GM18517 (cell line): ENCODE measurements at regions not wholly inside any gene's neighbourhood (a gene's known extent, or its start where the extent isn't known, plus 50 kb on each side); places are given as distances from the start of the nearest gene placed in this dataset.

Experiments used
- ATAC-seq: cut with Tn5 transposase; IDR thresholded peaks from one replicate; pipeline ENCODE4 v1.9.1; 2021; ENCODE audit warnings: mild to moderate bottlenecking, moderate library complexity; ENCODE audit not compliant: unreplicated experiment

DNA sequence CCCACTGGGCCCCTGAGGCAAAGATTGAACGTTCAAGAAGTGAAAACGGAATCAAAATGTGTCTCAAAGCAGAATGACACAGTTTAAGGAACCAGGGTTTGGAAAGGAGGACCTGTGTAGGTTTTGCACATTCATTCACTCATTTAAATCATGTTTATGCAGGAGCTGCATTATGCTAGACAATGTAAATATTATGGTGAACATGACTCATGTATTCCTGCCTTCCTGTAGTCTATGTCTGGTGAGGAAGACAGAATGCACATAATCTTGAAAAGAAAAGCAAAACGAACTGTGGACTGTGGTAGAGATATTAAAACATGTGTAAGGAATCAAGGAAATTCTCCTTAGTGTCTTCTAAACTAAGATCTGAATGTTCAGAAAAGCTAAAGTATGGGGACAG, 311.8 kb upstream of the SMIM31 start:
- ATAC-seq, result no peak

DNA sequence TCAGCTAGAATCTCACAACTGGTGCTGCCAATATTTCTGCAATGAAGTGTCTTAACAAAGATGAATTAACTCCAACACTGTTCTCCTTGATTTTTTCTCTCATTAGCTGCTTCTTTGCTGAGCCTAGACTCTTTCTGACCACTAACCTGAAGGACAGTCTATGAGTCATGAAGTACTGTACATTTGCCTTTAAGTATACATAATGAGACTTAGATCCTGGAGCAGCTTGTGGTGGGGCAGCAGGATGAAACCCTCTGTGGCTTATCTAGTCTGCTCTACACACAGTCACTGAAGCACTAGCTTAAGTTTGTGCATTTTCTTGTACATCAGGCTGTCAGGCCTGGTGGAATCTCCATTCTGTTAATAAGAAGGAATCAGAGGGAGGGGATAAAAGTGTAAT, 307.4 kb upstream of the SMIM31 start:
- no peak for ATAC-seq

DNA sequence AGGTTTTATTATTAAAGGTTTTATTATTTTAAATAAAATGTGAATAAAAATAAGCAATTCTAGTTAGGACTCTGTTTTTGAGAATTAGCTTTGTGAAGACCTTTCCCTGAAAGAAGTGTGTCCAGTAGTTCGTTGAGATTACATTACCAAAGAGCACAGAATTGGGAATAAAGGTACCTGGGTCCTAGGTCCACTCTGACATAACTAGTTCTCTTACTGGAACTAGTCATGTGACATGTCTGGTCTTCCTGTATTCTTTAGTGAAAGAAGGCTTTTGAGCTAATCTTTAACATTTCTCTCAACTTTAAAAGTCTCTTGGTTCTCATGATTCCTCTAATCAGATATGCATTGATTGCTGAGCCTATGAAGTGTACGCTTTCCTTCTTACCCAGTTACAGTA, 292.0 kb upstream of the SMIM31 start:
- ATAC-seq, result no peak

DNA sequence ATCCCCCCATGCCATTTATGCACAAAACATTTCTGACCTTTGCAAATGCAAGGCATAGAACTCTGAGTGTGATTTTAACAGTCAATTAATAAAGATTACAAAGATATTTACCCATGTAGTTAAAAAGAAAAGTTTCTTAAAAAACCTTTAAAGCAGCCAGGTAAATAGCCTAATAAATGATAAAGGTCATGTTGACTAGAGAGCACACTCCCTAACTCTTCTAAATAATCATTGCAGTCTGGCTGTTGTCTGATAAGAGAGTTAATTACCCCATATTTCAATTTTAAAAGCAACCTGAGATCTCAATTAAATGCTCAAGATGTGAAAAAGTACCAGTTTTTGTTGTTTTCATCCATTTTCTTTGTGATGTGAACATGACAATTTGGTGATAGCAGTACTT, 291.5 kb upstream of the SMIM31 start:
- ATAC-seq, result no peak

DNA sequence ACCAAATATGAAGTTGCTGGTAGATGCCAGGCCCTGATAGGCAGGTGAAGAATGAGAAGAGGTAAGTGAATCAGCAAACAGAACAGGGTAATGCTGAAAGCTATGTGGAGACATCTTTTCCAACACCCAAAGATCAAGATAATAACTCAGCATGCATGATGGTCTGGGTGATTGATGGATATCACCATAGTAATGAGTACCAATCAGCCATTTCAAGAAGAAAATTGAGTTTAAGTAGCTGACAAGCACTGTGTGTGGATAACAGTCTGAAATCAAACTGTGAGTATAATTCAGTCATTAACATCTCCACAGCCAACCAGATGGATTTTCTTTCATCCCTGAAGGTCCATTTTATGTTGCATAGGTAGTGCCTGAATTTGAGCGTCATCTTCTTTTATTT, 289.6 kb upstream of the SMIM31 start:
- ATAC-seq, result no peak

- ATAC-seq, result no peak
Measured at GRCh38 chr4:164467493-164467892, 286.4 kb upstream of the SMIM31 start.

GRCh38 chr4:164481306-164482091, 272.4 kb upstream of the SMIM31 start:
- ATAC-seq, result no peak

GRCh38 chr4:164482092-164482404, 271.9 kb upstream of the SMIM31 start:
- no peak for ATAC-seq

GRCh38 chr4:164482758-164483157, 271.2 kb upstream of the SMIM31 start:
- no peak for ATAC-seq

DNA sequence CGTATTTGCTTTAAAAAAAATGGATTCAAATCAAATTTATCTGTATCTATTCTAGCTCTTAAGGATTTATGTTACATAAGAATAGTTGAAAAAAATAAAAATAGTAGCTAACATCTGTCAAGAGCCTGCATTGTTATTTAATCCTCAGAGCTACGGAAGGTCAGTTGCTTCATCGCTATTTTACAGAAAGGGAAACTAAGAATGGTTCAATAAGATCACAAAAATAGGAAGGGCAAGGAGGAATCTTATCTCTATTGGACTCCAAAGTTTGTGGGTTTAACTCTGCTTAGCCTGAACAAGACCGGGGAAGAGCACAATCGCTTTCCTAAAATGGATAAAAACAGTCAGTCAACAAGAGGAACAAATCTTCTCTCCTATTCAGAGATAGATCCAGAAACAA, 270.2 kb upstream of the SMIM31 start:
- ATAC-seq, result no peak

DNA sequence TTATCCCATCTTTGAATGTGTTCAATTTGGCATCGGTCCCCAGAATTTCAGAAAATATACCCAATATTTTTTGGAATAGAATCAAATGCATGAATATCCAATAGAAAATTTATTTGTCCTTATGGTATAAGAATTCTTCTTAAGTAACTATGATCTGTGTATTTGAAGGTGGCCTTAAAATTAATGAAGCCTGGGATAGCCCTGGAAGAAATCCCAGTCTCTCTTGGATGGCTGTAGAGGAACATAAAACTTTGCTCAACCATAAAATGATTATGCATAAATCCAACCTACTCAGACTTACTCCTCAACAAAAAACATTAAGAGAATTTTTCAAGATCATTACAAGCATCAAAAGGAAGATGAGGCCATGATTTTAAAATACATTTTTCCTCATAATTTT, 269.4 kb upstream of the SMIM31 start:
- no peak for ATAC-seq

DNA sequence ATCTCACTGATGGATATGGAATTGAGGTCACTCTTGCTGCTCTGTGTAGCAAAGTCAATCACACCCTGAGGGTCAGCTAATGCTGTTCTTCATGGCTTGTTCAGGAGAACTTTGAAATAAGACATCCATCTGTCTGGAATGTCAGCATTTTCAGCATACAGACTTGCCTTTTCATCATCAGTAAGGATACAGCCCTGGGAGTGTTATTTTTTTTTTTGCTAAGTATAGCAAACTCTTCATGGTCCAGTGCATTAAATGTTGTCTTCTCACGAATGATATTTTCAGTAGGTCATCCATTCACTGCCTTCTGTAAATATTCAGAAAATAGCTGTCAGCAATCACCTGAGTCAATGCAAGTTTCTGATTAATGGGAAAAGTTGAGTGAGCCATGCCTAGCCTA, 268.8 kb upstream of the SMIM31 start:
- no peak for ATAC-seq

GRCh38 chr4:164488114-164488513, 265.8 kb upstream of the SMIM31 start:
- no peak for ATAC-seq

DNA sequence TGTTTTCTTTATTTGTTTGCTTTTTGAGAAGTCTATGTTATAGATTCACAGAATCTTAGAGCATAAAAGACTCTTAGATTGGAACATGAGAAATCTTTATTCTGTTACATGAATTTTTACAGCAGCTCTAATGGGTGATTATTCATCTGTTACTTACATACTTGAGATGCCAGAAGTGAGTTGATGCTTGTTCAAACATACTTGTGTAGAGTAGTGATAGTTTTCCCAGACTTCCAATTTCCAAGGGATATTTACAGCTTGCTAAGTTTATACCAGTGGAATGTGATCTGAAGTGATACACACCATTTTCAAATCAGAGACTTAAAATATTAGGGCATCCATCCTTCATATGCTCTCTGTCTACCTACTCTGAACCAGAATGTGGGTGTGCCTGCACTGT, 252.9 kb upstream of the SMIM31 start:
- no peak for ATAC-seq

DNA sequence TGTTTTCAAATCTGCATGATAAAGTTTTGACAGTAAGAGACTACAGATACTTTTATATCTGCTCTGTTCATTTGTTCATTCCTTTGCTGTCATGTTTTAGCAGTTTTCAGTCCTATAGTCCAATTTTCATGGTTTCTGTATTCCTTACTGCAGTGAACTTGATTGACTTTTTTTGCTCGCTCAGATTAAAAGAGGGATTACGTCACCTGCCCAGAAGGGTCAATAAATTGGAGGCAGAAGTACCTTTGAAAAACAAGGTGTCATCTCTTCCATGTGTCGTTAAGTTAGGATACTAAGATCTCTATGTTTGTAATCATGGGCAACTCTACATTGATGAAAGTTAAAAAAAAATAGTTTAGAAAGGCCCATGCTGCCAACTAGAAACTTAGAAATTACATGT, 250.1 kb upstream of the SMIM31 start:
- ATAC-seq, result no peak

GRCh38 chr4:164508097-164508496, 245.8 kb upstream of the SMIM31 start:
- no peak for ATAC-seq

DNA sequence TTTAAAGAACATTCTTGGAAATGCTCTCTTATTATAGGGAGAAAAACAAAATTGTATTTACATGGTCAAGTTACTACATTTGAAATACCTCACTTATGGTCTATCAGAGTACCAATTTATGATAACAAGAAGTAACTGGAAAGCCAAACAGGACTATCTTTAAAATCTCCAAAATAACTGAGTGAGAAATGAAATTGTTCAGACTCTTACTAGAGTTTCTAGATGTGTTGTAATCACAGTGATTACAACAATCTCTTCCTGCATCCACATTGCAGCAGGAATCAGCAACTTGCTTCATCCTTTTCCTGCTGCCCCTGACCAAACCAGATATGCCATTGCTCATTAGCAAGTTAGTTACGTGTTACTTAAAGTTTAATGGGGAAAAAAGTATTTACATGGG, 245.2 kb upstream of the SMIM31 start:
- no peak for ATAC-seq

DNA sequence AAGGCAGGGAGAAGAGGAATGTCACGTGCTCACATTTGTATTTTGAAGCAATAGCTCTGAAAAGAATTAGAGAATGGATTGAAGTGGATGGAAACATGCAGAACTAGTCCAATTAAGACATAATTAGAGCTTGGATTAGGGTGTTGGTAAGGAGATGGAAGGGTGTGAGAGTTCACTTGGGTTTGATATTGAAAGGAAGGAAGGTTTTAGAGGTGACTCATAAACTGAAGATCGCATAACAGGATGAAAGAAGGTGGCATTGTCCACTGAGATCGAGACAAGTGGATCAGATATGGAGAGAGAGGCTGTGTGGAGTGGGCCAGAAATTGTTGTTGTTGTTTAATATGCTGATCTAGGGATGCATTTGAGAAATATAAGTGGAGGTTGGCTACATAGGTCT, 244.0 kb upstream of the SMIM31 start:
- ATAC-seq, result no peak

DNA sequence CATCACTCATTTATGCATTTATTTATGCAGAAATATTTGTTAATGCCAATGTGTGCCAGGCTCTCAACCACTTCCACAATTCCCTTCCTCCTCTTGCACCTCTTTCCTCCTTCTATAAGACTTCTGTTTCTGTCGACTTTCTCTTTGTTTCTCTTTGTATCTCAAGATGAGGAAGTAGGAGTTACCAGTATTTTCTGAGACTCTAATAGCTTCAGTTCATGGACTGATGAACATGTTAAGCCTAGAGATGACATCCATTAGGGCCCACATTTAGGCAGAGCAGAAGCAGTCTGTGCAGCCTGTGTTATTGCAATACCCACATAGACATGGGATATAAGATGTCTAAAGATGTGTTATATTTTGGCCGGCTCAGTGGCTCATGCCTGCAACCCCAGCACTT, 241.8 kb upstream of the SMIM31 start:
- no peak for ATAC-seq

GRCh38 chr4:164514765-164515164, 239.2 kb upstream of the SMIM31 start:
- ATAC-seq, result no peak

- no peak for ATAC-seq
Measured at GRCh38 chr4:164524789-164525188, 229.1 kb upstream of the SMIM31 start.

- ATAC-seq, result no peak
Measured at GRCh38 chr4:164526933-164527583, 226.9 kb upstream of the SMIM31 start.

GRCh38 chr4:164529058-164529457, 224.9 kb upstream of the SMIM31 start:
- no peak for ATAC-seq
